Spleen (tissue), 7 donors: ENCODE measurements at regions not wholly inside any gene's neighbourhood (a gene's known extent, or its start where the extent isn't known, plus 50 kb on each side); places are given as distances from the start of the nearest gene placed in this dataset.

Experiments
- POLR2A ChIP-seq, 3 donors: fragments of 450-650 bp; IDR thresholded peaks; one replicate each; pipeline ENCODE4 v1.5.1; 2017; ENCODE audit warnings: antibody characterized with exemption in 3 of 3, mild to moderate bottlenecking in 1 of 3
- TF ChIP-seq, protein P1 (sequence below), 11 experiments: fragments of 200-600 bp in 7 of 11; fragments of 450-650 bp in 4 of 11; sonication (generic) in 4 of 11; IDR thresholded peaks in 8 of 11; conservative IDR thresholded peaks in 3 of 11; 1 replicate in 7 of 11; 2 replicates in 4 of 11; pipeline versions ENCODE4 v1.4.0 to v1.8.0; 2016 to 2021; ENCODE audit warnings: antibody characterized with exemption in 11 of 11, inconsistent platforms in 4 of 11, mild to moderate bottlenecking in 1 of 11
- donor health status: DM: no; HTN: no; CAD: no; lungs with moderate emphysema.
- donor health status: DM: no; HTN: no; CAD: no.
- donor health status: DM: no; HTN: no; CAD: no.

DNA sequence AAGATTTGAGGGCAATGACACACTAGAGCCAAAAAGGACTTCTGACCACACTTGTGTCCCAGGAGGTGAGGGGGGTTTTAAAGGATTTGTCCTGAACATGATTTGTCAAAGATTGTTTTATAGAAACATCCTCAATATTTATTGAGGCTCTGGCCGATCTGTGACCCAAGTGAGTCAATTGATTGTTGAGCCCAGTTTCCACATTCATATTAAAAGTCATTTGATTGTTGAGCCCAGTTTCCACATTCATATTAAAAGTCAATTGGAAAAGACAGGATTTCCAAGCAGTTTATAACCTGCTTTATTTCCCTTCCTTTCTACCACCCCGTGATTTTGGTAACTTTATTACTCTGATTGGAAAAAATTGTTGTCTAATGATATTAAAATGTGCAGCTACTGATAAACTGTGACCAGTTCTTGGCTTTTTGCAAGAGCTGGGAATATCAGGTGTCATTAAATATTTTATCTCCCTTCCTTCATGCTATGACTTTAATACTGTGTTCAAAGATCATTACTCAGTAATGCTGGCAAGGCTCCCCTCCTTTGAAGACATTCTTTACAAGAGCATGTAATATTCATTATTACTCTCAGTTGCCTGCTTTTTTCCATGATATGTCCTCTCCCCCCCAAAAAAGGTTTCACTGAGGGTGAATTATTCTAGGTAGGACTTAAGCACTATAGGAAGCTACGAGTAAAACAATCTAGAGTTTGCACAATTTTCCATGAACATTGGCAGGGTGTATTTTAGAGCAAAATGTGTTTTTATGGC lies 75.3 kb downstream of the HRH4 start:
- TF ChIP-seq POLR2A (IDR thresholded peaks at IDR 0.05), result no peak
- TF ChIP-seq, protein P1, sequence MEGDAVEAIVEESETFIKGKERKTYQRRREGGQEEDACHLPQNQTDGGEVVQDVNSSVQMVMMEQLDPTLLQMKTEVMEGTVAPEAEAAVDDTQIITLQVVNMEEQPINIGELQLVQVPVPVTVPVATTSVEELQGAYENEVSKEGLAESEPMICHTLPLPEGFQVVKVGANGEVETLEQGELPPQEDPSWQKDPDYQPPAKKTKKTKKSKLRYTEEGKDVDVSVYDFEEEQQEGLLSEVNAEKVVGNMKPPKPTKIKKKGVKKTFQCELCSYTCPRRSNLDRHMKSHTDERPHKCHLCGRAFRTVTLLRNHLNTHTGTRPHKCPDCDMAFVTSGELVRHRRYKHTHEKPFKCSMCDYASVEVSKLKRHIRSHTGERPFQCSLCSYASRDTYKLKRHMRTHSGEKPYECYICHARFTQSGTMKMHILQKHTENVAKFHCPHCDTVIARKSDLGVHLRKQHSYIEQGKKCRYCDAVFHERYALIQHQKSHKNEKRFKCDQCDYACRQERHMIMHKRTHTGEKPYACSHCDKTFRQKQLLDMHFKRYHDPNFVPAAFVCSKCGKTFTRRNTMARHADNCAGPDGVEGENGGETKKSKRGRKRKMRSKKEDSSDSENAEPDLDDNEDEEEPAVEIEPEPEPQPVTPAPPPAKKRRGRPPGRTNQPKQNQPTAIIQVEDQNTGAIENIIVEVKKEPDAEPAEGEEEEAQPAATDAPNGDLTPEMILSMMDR (IDR thresholded peaks at IDR 0.05 in 8 of 11, conservative IDR thresholded peaks at IDR 0.05 in 3 of 11), result no peak
